ENCODE measurements at regions not wholly inside any gene's neighbourhood (a gene's known extent, or its start where the extent isn't known, plus 50 kb on each side); places are given as distances from the start of the nearest gene placed in this dataset.

DNA sequence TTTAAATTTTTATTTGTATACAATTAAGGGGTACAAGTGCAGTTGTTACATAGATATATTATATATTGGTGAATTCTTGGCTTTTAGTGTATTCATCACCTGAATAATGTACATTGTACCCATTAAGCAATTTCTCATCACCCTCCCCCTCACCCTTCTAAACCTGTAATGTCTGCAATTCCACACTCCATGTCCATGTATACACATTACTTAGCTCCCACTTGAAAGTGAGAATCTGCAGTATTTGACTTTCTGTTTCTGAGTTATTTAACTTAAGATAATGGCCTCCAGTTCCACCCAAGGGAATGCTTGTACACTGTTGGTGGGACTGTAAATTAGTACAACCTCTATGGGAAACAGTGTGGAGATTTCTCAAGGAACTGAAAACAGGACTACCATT is 383.2 kb upstream of the KCNMB2 start:
- TF ChIP-seq, protein P1, sequence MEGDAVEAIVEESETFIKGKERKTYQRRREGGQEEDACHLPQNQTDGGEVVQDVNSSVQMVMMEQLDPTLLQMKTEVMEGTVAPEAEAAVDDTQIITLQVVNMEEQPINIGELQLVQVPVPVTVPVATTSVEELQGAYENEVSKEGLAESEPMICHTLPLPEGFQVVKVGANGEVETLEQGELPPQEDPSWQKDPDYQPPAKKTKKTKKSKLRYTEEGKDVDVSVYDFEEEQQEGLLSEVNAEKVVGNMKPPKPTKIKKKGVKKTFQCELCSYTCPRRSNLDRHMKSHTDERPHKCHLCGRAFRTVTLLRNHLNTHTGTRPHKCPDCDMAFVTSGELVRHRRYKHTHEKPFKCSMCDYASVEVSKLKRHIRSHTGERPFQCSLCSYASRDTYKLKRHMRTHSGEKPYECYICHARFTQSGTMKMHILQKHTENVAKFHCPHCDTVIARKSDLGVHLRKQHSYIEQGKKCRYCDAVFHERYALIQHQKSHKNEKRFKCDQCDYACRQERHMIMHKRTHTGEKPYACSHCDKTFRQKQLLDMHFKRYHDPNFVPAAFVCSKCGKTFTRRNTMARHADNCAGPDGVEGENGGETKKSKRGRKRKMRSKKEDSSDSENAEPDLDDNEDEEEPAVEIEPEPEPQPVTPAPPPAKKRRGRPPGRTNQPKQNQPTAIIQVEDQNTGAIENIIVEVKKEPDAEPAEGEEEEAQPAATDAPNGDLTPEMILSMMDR (IDR thresholded peaks at IDR 0.05; ENCODE audit: low read depth, low read length, poor library complexity, severe bottlenecking) = no peak
- no peak for TF ChIP-seq EZH2phosphoT487 (IDR thresholded peaks at IDR 0.05; ENCODE audit: borderline replicate concordance, low read length)
